NCI-H345 (cell line): ENCODE measurements at regions not wholly inside any gene's neighbourhood (a gene's known extent, or its start where the extent isn't known, plus 50 kb on each side); places are given as distances from the start of the nearest gene placed in this dataset.

Source experiments
- DNase-seq: peaks from one replicate; lab custom pipeline; 2025; lab: John Stamatoyannopoulos, UW

DNA sequence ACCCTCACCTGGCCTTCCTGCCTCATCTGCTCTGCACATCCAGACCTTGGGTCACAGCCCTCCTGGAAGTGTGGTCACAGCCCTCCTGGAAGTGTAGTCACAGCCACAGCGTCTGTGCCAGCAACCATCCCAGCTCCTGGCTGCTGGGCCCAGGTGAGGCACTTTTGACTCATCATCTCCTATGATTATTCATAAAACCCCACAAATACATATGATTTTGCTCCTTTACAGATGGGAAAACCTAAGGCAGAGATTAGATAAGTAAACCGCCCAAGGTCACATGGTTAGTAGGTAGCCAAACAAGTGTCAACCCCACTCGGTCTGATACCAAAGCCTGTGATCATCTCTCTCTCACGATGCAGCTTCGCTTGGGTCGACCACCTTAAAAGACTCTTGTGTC is 94.3 kb downstream of the PRLHR start:
- no peak for DNase-seq

- DNase-seq, result no peak
These were observed 94.9 kb downstream of the PRLHR start for GRCh38 chr10:118500477-118501104.

DNA sequence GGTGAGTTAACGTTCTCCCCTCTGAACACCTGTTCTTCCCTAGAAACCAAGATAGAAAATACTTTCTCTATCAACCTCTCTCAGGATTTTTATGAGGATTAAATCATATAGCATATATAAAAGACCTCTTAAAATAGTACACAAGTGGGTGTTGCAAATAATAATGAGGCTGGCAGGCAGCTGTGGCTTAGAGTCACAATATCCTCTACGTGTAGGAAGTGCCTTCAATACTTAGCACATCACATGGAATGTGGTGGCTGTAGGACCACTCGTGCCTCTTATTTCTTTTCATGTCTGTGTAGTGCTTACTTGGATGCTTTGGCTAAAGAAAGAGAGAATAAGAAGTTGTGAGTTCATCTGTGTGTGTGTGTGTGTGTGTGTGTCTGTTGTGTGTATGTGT is 96.3 kb downstream of the PRLHR start:
- DNase-seq, result no peak

DNA sequence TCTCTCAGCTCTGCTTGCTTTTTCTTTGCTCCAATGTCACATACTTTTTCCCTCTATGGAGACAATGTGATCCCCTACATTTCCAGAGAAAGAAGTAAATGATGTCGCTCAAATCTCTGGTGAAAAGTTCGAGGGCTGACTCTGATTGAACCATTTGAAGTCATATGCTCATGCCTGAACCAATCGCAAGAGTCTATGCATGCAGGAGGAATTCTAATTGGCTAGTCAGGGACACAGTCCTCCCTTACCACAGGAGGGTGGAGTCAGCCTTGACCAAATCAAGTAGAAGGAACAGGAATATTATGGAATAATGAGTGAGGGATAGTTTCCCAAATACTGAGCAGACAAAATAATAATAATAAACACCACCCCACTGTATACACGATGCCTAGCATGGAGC is 96.8 kb downstream of the PRLHR start:
- DNase-seq, result no peak

DNA sequence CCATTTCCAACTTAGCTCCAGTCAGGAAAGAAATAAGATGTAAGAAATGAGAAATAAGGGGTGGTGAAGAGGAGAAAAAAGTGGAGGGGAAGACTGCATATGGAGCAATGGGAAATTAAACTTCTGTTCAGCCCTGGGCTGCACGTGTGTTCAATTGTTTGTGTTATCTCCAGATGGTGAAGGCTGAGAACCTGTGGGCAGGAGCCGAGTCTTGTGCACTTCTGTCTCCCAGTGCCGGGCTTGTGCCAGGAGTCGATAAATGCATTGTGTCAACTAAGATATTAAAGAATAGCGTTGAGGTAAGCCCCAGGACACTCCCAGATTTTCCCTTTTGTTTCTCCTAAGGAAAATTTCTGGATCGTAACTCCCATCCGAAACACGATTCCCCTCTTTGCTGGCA is 98.2 kb downstream of the PRLHR start:
- DNase-seq, result no peak

GRCh38 chr10:118496525-118496924 is 98.9 kb downstream of the PRLHR start:
- DNase-seq, result no peak

GRCh38 chr10:118495499-118495898 is 99.9 kb downstream of the PRLHR start:
- no peak for DNase-seq

- no peak for DNase-seq
These were observed 104.4 kb downstream of the PRLHR start for GRCh38 chr10:118491055-118491454.

GRCh38 chr10:118488710-118489497 is 106.5 kb downstream of the PRLHR start:
- no peak for DNase-seq

GRCh38 chr10:118485641-118486040 is 109.8 kb downstream of the PRLHR start:
- DNase-seq, result no peak

DNA sequence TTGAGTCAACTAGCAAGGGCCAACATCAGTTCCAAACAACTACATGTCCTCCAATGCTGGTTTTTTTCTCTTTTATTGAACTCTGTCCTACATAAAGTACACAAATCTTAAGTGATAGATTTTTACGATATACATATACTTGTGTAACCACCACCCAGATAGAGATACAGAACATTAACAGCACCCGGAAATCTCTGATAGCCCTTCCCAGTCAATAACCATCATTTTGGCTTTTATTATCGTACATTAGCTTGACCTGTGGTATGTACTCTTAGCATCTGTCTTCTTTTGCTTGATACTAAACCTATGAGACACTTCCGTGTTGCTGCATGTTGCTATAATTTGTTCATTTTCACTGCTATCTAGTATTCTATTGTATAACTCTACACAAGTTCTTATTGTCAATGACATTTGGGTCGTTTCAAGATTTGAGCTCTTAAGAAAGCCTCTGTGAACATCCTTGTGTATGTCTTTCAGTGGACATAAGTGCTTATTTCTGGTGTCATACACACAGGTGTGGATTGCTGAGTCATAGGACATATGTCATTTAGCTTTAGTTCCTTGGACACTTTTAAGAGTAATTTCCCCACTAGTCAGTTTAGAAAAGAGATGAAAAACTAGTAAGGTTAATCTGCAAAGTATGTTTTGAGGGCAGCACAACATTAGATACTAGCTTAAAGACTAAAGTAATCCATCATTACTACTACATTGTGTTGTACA is 111.1 kb downstream of the PRLHR start:
- no peak for DNase-seq

- DNase-seq, result no peak
These were observed 112.0 kb downstream of the PRLHR start for GRCh38 chr10:118483496-118483895.

DNA sequence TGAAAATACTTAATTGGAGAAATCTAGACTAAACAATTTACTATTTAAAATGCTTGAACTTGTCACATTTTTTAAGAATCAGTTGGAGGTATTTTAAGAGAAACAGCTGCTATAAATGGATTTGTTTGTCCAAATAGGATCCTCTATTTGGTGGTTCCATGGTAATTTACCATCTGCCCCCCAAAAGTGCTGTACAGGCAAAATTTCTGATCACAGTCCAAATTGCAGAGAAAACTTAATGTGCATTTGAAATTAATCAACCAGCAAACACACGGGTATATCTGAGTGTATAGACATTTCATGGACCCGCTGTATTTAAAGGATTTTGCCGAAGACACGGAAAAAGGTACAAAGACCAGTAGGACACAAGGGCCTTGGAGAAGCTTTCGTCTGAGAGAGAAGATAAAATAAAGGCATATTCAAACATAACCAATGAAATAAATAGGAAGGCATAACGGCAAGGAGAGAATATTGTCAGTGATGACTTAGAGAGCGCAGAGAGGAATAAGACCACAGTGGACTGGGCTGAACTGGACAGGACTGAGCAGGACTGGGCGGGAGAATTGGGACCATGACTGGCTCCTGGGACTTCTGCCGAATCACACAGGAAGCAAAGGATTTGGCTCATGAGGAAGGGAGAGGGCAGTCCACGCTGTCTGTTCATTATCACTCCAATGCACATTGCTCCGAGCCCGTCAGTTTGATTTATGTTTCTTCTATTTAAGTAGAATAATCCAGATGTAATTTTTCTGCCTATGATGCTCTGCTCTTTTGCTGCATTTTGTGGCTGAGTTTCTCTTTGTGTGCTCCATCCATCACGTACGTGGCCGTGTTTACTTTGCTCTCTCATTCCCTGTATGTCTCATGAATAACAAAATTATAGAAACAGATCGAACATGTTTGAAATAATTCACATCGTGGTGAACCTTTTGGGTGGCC is 112.8 kb downstream of the PRLHR start:
- no peak for DNase-seq

- no peak for DNase-seq
These were observed 113.6 kb downstream of the PRLHR start for GRCh38 chr10:118481871-118482270.

DNA sequence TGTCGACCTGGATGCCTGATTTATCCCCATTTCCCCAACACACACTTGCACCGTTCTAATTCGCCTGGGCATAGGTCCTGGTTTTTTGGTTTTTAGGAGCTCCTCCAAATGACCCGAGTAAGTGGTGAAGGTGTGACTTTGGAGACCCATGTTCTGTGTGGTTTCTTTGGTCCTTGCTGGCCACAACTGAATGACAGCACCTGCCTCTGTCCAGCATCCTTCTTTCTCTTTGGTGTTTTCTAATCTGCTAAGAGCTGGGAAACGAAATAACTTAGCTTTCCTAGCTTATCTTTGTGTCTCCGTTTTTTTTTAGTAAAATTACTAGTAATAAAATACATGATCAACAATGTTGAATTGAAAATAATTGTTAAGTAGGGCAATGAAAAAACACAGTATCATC is 120.2 kb downstream of the PRLHR start:
- no peak for DNase-seq

GRCh38 chr10:118474111-118474510 is 121.3 kb downstream of the PRLHR start:
- no peak for DNase-seq

DNA sequence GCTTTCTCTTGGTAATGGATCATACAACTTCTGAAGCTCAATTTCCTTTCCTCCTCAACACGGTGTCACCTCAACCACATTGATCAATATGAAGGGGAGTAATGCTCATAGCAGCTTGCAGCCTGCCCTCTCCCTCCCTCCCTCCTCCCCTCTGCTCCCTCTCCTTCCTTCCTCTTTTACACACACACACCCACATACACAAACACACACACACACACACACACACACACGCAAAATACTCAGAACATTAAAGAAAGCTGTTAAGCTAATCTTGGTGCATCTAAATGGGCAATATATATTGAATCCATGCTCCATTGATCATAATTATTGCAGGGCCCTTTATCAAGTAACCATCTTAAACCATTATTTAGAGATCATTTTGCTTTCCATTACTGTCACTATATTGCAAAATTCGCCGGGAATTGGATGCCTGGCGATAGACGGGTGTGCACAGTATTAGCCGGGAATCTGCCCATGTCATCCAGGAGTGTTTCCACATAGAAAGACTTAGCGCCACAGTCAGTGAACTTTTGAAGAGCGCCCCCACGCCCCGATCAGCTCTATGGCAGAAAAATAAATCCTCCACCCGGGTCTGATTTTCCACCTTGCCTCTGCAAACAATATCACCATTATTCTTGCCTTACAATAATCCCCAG is 122.0 kb downstream of the PRLHR start:
- DNase-seq, result no peak

DNA sequence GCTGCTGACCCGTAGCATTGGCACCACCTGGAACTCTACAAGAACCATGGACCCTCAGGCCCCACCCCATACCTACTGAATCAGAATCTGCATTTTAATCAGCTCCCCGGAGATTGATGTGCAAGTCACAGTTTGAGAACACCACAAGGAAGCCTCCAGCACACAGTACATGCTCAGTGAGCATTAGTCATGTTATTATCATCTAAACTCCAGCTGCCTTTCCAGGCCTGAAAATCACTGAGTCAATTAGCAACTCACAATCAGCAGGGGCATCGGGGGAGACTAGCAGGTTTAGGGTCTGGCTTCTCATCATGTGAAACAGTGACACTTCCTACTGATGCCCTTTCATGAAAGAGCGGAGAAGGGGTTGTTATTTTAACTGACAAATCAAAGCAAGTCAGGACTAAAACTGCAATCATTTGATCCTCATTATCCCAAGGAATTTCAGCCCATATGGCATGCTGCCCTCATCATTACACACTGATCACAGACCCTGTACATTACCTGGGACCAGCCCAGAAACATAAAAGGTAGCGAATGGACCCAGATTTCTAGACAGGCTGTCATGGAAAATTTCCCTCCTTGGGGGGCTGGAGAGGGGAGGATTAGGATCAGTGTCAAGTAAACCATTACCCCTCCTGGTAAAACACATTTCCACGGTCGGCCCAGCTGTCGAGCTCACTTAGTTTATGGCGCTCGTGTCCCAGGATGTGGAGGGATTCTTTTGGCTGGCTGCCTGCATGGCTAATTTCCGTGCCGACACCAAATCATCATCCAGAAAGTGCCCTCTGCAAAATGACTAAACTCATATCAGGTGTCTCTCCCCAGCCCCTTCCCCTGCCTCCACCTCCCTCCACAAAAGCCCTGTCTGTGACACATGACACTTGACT is 122.8 kb downstream of the PRLHR start:
- DNase-seq, result no peak

GRCh38 chr10:118471863-118472262 is 123.6 kb downstream of the PRLHR start:
- no peak for DNase-seq

DNA sequence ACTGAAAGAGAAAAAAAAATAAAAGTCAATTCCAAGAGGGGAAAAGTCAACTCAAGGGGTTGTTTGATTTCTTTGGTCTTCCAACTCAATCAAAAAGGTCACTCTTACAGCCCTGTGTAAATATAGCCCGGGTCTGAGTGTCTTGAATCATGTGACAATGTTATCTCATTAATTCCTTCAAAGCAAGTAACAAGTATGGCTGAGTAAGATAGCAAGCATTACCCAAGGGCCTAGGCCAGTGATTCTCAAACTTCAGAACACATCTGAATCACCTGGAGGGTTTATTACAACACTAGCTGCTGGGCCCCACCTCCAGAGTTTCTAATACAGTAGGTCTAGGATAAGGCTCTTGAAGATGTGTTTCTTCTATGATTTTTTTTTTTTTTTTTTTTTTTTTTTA is 125.0 kb downstream of the PRLHR start:
- no peak for DNase-seq
